Sigmoid colon (tissue), 4 donors: ENCODE measurements at regions not wholly inside any gene's neighbourhood (a gene's known extent, or its start where the extent isn't known, plus 50 kb on each side); places are given as distances from the start of the nearest gene placed in this dataset.

Experiments used
- POLR2AphosphoS5 ChIP-seq, 4 donors: sonication (generic); formaldehyde crosslinking; IDR thresholded peaks; one replicate each; pipeline ENCODE4 v1.6.1; 2017; ENCODE audit warnings: antibody characterized with exemption in 4 of 4
- TF ChIP-seq, protein P1 (sequence below), 4 experiments: fragments of 450-650 bp in 3 of 4; fragments of 200-600 bp in 1 of 4; IDR thresholded peaks; one replicate each; pipeline ENCODE4 v1.5.1; 2016 to 2019; ENCODE audit warnings: antibody characterized with exemption in 4 of 4, mild to moderate bottlenecking in 3 of 4, moderate library complexity in 2 of 4

DNA sequence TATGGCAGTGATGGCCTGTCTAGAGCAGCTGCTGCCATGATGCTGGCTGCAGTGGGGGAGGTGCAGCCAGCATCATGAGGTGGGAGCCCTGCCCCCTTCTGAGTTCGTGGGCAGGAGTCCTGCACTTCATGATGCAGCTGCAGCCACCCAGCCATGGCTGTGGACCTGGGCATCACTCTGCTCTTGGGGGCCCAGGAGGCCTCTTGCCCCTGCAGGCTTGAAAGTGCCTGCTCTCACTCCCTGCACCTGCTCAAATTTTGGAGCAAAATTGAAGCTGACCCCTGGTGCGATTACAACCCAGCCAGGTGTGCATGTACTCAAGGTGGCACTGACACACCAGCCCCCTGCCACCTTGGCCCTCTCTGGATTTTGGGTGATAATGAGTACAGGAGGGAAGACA is 712.9 kb downstream of the NUP35 start:
- TF ChIP-seq, protein P1, sequence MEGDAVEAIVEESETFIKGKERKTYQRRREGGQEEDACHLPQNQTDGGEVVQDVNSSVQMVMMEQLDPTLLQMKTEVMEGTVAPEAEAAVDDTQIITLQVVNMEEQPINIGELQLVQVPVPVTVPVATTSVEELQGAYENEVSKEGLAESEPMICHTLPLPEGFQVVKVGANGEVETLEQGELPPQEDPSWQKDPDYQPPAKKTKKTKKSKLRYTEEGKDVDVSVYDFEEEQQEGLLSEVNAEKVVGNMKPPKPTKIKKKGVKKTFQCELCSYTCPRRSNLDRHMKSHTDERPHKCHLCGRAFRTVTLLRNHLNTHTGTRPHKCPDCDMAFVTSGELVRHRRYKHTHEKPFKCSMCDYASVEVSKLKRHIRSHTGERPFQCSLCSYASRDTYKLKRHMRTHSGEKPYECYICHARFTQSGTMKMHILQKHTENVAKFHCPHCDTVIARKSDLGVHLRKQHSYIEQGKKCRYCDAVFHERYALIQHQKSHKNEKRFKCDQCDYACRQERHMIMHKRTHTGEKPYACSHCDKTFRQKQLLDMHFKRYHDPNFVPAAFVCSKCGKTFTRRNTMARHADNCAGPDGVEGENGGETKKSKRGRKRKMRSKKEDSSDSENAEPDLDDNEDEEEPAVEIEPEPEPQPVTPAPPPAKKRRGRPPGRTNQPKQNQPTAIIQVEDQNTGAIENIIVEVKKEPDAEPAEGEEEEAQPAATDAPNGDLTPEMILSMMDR (IDR thresholded peaks at IDR 0.05), result no peak
- no peak for TF ChIP-seq POLR2AphosphoS5 (IDR thresholded peaks at IDR 0.05)
